Activated CD4-positive, CD25-positive, alpha-beta regulatory T cell treated with anti-CD3 and anti-CD28 coated beads, Interleukin-2, amount 50 U/mL, for 16 hours (primary cell): ENCODE measurements at regions not wholly inside any gene's neighbourhood (a gene's known extent, or its start where the extent isn't known, plus 50 kb on each side); places are given as distances from the start of the nearest gene placed in this dataset.
"Not testable (repeated sequence)": the region's sequence is repeated elsewhere in the genome, so short reads cannot be mapped to it uniquely, and the experiment has no call there.

Experiments used
- DNase-seq: peaks from one replicate; pipeline ENCODE4 v3.0.0-alpha.2; 2020; ENCODE audit warnings: low read depth, low spot score

DNA sequence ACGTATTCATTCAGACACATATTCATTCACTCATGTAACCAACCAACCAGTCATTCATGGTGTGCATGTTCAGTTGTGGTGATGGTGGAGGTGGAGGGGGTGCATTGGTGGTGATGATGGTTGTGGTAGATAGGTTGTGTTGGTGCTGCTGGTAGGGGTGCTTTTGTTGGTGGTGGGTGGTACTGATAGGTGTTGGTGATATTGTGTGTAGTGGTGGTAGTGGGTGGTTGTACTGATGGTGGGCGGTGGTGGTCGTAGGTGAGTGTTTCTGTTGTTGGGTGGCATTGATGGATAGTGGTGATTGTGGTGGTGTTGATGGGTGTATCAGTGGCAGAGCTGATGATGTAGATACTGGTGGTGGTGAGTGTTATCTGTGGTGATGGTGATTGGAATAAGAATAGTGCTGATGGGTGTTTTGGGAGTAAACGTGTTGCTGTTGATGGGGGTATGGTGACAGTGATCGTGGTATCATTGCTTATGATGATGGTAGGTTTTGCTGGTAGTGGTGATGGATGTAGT, 59.8 kb upstream of the SHB start:
- DNase-seq, result no peak

DNA sequence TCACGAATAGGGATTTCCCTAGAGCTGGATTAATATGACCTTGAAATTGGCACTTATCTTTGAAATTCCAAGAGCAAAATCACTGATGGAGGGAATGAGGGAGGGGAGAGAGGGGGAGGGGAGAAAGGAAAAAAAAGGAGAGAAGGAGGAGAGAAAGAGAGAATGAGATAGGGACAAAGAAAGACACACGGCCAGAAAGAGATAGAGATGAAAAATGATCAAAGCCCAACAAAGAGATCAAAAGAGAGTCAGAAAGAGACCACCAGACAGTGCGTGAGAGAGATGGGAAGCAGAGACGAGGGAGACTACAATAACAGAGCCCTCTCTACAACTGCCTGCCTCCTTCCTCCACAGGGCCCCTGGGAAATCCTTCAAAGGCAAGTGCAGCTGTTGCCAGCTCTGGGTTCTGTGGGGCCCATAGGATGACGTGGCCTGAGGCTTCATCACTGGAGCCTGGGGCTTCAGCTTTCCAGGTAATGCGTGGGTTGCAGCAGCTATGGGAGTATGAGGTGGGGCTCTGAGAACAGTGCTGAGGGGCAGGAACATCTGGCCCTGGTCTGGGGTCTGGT, 58.3 kb upstream of the SHB start:
- DNase-seq, result no peak

DNA sequence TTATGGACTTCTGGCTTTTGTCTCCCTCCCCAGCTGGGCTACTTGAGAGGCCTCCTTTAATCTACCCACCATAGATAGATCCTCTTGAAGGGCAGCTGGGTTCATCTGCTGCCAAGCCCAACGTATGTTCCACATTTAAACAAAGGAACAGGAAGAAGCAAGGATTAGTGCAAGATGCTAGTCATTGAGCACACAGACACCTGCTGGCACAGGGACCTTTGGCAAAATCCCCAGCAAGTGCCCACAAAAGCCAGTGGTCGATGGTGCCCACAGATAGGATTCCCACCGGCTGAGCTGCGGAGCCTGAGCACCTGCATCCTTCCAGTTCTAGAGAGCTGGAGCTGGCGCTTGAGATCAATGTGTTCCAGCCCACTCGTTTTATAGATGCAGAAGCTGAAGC, 57.7 kb upstream of the SHB start:
- no peak for DNase-seq

DNA sequence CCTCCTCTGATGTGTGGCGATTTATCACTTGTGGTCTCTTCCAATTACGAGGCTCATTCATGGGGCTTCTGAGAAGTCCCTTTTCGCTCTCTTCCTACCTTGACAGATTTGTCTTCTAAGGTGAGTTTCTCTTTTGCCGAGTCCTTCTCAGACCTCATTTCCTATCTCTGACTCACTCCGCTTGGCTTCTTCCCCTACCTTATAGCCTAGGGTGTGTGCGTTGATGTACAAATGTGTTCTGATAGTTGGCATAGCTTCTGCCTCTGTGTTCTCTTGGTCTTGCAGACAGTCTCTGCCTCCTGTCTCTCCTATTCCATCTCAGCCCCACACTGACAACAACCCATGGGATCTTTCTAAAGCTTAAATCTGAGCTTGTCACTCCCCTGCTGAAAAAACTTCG, 56.9 kb upstream of the SHB start:
- no peak for DNase-seq

DNA sequence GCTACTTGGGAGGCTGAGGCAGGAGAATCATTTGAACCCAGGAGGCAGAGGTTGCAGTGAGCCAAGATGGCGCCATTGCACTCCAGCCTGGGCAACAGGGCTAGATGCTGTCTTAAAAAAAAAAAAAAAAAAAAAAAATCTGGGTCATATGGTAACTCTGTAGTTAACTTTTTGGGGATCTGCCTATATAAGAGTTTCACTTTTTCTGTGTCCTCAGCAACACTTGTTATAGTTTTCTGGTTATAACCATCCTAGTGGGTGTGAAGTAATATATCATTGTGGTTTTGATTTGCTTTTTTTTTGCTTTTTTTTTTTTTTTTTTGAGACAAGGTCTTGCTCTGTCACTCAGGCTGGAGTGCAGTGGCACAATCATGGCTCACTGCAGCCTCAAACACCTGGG, 54.3 kb upstream of the SHB start:
- not testable (repeated sequence) for DNase-seq

DNA sequence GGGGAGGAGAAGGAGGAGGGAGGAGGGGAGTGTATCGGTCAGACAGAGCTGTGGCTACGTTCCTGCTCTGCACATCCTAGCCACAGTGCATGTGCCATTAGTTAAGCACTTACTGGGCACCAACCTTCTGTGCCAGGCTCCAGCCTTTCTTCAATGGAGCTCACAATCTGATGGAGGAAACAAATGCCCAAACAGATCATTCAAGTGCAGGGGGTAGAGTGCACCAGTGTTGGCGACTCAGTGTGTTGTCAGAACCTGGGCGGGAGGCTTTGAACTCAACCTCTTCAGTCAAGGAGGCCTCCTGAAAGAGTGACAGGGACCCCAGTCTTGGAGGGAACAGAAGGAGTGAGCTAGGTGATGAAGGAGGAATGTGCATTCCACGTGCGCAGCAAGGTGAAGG, 51.9 kb upstream of the SHB start:
- DNase-seq, result no peak

DNA sequence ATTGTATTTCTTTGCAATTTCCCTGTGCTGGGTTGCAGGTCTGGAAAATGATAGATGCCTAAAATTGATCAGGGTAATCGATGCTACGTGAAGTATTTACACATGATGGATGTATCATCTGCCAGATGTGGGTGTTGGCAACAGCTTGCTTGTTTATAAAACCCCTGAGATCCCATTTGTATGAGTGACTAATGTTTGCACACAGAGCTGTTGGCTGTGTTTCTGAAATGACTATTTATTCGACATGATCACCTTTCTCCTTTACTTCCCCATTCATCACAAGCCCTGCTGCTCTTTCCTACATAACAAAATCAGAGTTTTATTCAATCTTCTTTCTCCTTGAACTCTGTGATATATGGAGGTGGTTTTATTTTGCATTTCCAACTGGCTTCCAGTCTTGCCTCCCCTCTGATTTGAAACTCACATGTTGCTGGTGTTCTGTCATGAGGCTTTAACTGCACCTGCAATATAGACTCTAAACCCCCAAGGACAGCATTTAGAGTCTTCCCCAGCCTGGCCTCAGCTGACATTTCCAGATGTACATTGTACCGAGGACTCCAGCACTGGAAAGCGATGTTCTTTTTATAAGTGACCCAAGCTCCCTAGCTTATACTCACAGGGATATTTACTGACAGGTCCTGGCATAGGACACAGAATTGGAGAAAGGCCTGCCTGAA, 50.7 kb upstream of the SHB start:
- DNase-seq, result no peak

DNA sequence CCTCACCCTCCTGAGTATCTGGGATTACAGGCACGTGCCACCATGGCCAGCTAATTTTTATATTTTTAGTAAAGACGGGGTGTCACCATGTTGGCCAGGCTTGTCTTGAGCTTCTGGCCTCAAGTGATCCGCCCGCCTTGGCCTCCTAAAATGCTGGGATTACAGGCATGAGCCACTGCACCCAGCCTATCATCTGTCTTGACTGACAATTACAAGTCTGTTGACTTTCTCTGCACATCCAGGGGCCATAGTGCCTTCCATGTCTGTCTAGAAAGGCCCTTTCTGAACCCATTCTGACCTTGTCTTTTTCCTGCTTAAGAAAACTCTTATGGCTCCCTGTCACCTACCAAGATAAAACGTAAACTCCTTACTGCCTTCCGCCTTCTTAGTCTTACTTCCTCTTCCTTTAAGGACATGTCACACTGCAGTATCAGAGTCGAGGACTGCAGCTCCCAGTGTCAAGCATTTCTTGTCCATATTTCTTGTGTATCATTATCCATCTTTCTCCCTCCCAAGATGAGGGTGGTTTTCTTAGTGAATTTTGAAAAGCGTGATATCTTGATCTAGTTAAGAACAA, 49.9 kb upstream of the SHB start:
- no peak for DNase-seq
